DMS153 (cell line): ENCODE measurements at regions not wholly inside any gene's neighbourhood (a gene's known extent, or its start where the extent isn't known, plus 50 kb on each side); places are given as distances from the start of the nearest gene placed in this dataset.

Experiments
- DNase-seq: peaks from one replicate; lab custom pipeline; 2025; lab: John Stamatoyannopoulos, UW

- no peak for DNase-seq
Observed at GRCh38 chr6:108778421-108779186, 69.6 kb upstream of the ARMC2 start.

DNA sequence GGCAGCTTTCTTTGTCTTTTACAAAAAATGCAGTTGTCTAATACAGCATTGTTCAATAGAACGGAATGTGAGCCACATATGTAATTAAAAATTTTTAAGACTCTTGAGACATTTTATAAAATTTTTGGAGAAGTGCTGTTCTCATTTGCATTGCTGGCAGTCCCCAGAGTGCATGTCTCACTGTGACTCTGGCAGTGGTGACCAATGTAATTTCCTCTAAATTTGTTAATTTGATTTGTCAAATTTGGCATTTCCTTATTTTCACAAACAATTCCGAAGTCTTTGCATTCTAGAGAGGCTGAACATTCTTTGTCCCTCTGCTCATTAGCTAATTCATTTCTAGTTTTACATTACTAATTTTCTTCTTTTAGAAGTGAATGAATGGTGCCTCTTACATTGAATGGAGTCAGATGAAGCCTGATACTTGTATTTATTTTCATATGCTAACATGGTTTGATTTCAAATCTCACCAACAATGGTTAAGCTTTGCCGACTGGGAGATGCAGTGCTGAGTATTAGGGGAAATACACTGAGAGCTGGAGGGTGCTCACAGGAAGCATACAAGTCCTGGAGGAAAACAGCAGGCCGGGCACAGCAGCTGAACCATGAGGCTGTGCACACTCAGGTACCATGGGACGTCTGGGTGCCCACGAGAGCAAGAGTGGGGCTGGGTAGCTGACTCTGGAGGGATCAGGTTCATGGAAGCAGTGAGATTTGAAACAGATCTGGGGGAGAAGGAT, 68.5 kb upstream of the ARMC2 start:
- DNase-seq = no peak

DNA sequence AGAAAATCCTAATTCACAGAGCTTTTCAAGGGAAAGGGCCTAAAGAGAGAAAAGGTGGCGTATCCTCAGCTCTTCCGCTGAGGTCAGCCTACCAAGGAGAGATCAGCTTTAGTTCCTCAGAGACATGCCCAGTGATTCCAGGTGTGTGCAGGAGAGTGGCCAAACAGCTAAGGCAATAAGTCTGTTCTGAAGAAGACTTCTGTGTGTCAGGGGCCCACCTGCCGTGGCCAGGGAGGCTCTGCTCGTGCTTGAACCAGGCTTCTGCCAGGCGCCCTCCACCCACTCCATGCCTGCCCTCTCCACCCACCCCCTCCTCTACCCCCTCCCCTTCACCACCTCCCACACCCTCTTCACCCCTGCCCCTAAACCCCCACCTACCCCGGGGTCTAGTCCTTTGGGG, 67.4 kb upstream of the ARMC2 start:
- DNase-seq = no peak

DNA sequence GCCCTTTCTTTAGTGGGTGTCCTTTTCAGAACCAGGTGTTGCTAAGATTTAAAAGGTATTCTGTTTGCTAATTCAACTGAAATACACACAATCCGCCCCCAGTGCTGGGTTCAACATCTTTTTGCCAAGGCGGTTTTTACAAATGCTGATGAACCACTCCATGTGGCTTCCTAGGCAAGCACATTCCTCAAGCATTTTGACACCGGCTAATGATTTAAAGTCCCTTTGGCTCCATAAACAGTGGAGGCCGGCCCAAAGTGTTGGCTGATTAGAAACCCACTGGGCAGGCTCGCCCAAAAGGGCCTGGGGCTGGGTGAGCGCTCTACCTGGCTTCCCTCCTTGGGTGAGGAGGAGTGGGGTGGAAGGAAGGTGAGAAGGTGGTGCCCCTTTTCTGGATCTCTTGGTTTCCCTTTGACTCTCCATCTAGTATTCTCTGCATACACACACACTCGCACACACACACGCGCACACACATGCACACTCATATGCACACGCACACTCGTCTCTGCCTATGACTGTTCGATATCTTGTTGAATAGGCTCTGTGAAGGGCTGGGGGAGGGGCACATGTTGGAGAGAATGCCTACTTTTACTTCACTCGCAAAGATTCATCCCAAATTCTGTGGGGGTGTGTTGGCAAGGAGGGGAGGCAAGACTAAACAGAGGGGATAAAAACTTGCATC, 66.7 kb upstream of the ARMC2 start:
- DNase-seq = no peak

- peak; percentile 2 for DNase-seq
Observed at GRCh38 chr6:108782179-108783041, 65.8 kb upstream of the ARMC2 start.

DNA sequence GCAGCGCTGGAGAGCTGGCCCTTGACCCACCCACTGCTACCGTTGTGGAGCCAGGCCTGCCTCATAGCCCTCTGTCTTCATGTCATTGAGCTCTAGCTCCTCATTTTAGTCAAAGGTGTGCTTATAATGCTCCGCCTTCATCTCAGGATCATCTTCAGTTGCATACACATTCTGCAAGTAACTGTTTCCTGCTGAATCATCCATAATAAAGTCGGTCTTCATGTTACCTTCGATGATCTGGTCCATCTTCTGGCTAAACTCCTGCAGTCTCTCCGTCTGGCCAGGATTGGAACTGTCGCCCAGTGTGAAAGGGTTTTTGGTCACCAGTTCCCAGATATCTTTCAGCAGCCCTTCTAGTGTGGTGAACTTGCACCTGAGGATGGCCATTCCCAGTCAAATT, 62.6 kb upstream of the ARMC2 start:
- DNase-seq = no peak

DNA sequence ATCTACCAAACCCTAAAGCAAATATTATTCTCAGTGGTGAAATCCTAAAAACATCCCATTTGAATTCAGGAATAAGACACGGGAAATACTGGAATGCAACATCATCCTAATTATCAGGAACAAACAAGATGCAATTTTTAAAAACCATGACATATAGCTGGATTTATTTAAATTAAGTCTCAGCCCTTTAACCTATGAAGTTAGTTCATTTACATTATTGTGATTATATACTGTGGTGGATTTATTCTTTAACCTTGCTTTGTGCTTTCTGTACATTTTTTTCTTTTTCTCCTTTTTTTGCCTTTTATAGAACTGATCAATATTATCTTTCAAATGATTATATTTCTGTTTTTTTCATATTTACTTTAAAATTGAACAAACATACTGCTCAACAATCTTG, 59.8 kb upstream of the ARMC2 start:
- DNase-seq = no peak

GRCh38 chr6:108789475-108789874, 58.7 kb upstream of the ARMC2 start:
- no peak for DNase-seq

GRCh38 chr6:108791700-108792099, 56.5 kb upstream of the ARMC2 start:
- no peak for DNase-seq

- no peak for DNase-seq
Observed at GRCh38 chr6:108793516-108794251, 54.5 kb upstream of the ARMC2 start.

GRCh38 chr6:108795122-108795521, 53.1 kb upstream of the ARMC2 start:
- DNase-seq = no peak

- DNase-seq = no peak
Observed at GRCh38 chr6:108795814-108796213, 52.4 kb upstream of the ARMC2 start.

GRCh38 chr6:108796875-108797274, 51.3 kb upstream of the ARMC2 start:
- DNase-seq = no peak

DNA sequence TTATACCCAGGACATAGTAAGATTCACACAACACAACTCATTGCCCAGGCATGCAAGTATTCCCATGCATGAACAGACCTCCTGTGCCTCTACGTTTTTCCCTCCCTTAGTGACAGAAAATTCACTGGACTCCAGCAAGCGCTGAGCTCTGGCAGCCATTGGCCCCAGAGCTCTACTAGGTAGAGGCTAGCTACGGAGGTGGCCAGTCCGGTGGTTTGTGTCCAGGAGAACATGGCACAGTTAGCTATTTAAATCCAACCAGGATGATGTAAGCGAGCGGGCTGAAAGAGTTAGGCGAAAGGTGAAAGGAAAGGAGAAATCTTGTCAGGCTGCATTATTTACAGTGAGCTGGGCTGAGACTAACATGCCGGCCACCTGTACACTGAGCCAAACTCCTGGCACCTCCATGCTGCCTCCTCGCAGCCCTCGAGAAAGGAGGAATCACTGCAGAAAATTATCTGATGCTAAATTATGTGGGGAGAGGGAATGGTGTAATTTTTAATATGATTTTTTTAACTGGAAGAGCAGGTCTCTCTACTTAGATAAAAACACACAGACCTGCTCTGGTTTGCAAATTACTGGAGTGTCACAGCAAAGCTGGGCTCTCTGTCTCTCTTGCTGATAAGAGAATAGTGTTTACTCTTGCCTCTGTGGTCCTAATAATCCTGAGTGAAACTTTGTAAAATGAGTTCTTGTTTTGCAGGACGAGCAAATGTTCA, 50.1 kb upstream of the ARMC2 start:
- DNase-seq = no peak
